GM19238 (cell line): ENCODE measurements at regions not wholly inside any gene's neighbourhood (a gene's known extent, or its start where the extent isn't known, plus 50 kb on each side); places are given as distances from the start of the nearest gene placed in this dataset.

ENCODE experiments used
- DNase-seq: peaks from one replicate; pipeline ENCODE4 v3.0.0; 2011; ENCODE audit warnings: low spot score; ENCODE audit not compliant: insufficient read length

DNA sequence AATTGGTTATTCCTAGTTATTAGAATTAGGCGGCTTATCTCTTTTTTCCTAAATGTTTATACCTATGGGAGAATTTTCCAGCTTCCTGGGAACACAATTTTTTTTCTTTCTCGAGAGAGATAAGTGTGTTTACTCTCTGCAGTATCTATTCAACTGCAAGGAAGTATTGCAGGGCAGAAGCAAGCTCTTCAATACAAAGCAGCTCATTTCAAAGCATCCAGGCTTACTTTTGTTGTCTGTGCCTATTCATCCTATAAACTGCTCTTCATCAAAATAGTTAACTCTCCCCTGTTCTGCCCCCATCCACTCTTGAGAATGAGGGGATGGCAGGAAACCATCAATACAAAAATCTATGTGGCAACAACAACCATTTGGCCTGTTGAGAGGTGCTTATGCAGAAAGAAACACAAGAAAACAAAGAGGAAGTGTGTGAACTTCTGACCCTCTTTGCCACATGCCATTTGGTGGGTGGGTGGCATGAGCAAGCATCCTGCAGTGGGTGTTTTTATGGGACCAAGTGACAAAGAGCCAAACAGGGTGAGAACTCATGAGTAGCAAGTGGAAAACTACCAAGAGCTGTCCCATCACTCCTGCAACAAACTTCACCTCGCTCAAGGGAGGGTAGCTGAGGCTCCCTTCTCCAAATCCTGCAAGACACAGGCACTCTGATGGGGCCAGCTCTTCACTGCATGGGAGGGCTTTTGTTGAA lies 50.6 kb upstream of the MRPS6 start:
- DNase-seq, result no peak

DNA sequence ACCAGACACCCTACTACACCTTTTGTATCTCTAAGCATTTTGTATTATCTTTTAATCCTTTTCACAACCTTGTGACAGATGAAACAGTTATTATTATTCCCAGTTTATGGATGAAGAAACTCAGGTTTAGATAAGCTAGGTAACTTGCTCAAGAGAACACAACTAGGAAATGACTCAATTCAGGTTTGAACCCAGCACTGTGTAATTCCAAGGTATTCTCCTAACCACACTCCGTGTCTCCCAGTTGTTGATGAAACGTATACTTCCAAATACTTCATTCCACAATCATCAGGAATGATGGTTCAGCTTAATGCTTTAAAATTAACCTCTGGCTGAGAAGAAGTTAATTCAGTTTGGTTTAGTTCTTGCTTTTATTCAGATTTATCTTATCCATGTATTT lies 51.7 kb upstream of the MRPS6 start:
- DNase-seq, result no peak

DNA sequence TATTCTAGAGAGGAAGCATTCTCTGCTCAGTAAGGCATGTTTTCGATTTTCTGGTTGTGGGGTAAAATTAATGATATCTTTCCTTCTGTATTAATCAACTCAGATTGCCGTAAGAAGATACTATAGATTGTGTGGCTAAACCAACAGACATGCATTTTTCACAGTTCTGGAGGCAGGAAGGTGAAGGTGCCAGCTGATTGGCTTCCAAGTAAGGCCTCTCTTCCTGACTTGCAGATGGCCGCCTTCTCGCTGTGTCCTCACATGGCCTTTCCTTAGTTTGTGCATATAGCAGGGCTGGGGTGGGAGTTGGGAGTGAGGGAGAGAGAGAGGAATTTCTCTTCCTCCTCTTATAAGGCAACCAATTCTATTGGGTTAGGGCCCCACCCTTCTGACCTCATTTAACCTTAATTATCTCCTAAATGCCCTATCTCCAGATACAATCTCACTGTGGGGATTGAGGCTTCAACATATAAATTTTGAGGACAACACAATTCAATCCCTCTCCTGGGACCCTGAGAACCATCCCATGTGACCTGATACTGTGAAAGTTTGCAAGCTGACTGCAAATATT lies 52.3 kb upstream of the MRPS6 start:
- DNase-seq, result no peak

DNA sequence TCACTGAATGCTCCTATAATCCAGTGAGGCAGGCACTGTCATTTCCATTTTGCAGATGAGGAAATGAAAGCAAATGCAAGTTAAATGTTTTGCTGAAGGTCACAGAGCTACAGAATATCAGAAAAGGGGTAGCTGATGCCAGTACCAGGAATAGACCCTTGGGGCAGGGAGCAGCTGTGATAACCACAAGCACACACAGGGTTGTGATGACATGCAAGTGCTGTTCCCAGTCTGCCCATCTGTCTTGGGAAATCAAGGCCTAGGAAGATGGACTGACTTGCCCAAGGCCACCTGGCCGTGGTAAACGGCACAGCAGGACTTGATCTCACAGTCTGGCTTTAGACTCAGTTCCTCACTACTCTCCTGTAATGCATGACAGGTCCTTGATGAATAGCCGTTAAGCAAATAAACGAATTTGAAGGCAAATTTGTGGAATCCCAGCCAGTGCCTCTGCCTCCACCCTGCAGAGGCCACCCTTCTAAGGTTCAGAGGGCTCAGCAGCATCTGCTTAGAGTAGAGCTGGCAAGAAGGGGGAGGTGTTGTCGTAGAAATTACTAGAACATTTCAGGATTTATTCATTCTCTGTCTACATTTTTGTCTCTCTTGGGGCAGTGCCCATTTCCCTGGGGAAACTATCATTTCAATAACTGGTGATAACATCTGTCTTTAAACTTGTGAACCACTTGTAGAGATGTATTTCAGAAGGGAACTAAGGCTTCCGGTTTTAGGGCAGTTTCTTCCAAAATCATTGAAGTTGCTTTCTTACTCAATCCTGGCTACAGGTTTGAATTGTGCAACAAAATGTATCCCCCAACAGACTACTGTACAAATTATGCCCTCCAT lies 53.2 kb upstream of the MRPS6 start:
- DNase-seq, result no peak

DNA sequence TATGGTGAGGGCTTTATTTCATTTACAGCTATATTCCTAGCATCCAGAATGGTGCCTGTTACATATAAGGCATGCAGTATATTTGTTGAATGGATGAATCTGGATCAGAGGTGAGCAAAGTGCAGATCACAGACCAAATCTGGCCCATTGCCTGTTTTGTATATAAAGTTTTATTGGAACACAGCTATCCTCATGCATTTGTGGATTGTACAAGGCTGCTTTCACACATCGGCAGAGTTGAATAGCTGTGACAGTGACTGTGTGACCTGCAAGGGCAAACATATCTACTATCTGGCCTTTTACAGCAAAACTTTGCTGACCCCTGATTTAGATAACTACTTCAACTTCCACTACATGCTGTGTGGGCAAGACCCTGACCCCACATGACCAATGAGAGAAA lies 54.0 kb upstream of the MRPS6 start:
- no peak for DNase-seq

DNA sequence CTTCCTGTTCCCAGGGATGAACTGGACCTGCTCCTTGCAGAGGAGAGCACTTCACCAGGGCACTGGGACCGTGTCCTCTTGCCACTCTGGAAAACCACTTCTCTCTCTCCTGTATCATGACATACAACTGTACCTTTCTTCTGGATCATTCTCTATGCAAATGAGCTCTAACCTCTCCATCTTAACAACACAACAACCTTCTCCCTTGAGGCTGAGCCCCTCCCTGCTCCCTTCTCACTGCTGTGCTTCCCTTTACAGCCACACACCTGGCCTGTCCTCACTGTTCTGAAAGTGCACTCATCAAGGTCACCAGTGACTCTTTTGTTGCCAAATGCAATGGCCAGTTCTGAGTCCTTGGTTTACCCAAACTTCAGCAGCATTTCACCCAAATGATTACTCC lies 54.5 kb upstream of the MRPS6 start:
- no peak for DNase-seq

DNA sequence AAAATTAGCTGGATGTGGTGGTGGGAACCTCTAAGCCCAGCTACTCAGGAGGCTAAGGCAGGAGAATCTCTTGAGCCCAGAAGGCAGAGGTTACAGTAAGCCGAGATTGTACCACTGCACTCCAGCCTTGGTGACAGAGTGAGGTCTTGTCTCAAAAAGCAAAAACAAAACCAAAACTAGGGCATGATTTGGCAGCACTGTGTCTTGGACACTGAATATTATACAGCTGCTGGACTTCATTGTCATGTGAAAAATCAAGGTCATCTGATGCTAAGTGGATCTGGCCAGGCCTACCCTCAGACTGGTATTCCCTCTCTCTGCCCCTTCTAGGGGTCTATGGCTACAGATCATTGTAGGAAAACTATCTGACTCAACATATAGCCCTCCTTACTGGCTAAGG lies 55.2 kb upstream of the MRPS6 start:
- no peak for DNase-seq

DNA sequence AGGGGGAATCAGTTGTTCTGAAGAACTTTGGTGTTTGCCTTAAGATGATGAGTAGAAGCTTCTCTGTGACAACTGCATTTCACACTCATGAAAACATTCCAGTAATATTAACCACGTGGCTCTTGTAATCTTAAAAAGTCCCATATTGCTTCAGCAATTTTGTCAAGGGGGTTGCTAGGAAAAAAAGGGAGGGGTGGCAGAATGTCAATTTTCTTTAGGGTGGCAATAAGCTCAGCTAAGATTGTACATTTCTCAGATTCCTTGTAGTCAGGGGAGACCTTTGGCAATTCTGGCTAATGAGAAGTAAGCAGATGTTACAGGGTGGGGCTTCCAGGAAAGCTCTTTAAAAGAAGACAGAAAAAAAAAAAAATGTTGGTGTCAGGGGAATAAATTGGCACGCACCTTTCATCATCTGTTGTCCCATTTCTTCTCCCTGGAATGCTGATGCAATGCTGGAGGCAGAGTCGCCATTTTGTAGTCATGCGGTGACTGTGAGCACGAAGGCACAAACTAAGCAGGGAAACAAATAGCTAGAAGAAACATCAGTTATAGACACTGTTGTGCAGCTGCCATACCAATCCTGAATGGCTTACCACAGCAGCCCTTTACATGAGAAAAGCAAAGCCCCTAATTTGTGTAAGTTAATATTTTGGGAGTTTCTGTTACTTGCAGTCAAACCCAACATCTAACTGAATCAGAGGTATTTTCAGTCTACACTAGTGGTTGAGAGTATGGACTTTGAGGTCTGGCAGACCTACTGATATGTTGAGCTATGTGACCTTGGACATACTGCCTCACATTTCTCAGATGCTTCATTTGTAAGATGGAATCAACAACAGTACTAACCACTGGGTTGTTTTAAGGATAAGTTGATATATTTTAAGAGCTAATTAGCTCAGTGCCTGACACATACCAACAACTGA lies 56.1 kb upstream of the MRPS6 start:
- no peak for DNase-seq

DNA sequence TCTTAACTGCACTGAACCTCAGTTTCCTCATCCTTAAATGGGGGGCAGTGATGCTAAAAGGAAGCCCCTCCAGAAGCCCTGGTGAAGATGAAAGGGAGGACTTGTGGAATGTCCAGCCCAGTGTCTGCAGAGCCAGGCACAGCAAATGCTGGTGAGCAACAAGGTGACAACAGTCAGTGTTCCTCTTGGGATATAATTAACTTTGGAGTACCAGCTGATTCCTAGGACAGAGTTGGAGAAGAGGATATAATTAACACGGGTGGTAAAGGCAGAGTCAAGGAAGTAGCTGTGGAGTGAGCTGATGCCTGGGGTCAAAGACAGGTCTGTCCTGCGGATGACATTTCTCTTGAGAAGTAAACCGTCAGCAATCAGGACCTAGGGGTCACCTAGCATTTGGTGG lies 60.7 kb upstream of the MRPS6 start:
- DNase-seq, result no peak

DNA sequence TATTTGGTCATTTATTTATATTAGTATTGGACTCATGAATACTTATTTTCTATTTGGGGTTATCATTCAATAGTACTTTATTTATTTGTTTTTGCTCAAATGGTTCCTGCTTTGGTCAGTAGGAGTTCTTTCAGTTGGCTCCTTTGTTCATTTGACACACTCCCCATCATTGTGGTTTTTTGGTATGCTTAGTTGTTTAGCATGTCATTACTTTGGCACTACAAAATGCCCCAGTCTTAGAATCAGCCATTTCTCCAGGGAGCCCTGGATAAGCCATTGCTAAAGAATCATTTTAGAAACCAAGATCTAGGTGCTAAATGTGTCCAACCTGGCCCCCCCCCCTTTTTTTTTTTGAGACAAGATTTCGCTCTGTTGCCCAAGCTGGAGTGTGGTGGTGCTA lies 61.7 kb upstream of the MRPS6 start:
- DNase-seq, result no peak

DNA sequence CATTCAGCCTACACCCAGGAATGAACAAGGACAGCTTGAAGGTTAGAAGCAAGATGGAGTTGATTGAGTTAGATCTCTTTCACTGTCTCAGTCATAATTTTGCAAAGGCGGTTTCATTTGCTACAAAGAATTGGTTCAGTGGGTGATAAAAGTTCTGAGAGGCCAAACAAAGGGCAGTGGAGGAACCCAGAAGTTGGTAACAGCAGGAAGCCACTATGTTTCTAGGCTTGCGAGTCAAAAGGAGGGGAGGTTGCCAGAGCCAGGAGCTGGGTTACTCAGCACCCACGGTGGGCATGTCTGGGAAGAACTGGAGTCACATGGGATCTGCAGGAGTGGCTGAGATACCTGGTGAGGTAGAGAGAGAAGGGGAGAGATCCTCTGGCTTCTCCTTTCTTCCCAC lies 64.2 kb upstream of the MRPS6 start:
- no peak for DNase-seq

DNA sequence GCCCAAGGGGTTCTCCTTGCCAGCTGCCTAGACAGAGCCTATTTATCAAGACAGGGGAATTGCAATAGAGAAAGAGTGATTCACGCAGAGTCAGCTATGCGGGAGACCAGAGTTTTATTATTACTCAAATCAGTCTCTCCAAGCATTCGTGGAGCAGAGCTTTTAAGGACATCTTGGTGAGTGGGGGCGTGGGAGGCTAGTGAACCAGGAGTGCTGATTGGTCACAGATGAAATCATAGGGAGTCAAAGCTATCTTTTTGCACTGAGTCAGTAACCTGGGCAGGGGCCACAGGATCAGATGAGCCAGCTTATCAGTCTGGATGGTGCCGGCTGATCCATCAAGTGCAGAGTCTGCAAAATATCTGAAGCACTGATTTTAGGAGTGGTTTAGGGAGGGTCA lies 64.8 kb upstream of the MRPS6 start:
- no peak for DNase-seq

DNA sequence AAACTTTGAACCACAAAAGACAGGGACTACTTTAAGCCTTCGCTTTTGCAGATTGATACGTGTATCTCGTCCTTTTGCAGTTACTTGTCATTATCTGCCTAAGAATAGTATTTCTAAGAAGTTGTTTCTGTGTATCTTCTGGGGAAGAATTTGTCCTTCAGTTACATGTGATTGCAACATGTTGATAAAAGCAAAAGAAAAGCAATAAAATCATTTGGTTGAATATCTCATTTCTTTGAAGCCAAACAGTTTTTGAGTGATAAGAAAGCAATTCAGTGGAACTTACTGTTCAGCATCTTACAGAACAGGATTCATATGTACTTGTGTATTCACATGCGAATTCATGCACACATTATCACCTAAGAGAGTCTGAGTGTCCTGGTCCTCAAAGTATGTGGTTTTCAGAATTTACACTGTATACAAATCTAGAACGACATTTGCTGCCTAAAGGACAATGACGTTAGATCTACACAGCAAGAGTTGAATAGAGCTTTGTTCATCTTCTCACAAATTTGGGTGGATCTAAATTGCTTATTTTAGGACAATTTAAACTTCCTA lies 66.7 kb upstream of the MRPS6 start:
- DNase-seq, result no peak

DNA sequence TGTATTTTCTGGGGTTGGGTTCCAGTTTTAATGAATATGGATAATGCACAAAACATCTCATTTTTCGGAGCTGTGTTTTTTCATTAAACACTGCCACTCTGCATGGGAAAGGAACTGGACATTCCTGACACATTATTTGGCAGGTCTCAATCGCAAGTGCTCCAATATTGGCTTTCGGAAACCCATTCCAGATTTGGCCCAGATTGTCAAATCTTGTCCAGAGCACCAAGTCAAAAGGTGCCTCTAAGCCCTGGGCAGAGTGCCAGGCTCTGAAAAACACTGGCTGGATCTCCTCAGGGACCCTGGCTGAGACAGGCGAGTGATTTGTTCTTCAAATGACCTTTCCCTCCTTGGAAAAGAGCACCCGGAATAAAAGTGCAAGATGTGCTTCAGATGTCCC lies 68.4 kb upstream of the MRPS6 start:
- no peak for DNase-seq

DNA sequence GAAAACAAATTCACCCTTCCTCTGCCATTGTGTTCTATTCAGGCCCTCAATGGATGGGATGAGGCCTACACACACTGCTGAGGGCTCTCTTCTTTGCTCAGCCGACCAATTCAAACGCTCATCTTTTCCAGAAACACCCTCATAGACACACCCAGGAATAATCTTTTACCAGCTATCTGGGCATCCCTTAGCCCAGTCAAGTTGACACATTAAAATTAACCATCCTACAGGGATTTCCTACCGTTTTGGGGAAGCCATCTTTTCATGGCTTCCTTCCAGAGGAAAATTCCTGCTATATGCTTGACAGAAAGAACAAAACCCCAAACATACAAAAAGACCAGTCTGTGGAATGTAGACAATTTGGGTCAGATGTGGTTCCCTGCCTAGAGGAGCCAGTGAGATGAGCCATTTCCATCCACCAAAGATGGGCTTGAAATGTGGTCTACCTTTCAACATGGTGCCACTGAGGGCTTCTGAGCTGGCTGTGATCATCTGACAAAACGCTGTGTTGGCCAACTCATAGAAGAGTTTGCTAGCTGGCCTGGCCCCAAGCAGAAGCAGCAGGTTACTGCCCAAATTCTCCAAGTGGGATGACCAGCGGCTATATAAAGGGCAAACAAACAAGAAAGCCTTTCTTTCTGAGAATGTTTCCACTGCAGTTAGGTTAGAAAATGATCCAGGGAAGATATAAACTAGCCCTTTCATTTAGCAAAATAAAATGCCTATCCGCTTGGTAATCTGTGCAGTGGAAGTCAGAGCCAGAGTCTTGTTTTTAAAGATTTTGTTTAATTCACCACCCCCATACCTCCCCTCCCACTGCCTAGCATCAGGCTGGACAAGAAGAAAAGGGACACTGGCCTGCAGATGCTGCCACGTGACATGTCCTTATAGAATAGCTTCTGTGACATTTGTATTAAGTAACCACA lies 69.1 kb upstream of the MRPS6 start:
- DNase-seq, result no peak

DNA sequence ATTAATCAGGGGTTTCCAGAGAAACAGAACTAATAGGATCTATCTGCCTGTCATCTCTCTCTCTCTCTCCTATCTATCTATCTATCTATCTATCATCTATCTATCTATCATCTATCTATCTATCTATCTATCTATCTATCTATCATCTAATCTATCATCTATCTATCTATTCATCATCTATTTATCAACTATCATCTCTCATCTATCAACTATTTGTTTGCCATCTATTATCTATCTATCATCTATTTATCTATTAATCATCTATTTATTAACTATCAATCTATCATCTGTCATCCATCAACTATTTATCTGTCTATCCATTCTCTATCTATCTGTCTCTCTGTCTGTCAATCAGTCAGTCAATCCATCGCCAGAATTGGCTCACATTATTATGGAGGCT lies 70.0 kb upstream of the MRPS6 start:
- no peak for DNase-seq

DNA sequence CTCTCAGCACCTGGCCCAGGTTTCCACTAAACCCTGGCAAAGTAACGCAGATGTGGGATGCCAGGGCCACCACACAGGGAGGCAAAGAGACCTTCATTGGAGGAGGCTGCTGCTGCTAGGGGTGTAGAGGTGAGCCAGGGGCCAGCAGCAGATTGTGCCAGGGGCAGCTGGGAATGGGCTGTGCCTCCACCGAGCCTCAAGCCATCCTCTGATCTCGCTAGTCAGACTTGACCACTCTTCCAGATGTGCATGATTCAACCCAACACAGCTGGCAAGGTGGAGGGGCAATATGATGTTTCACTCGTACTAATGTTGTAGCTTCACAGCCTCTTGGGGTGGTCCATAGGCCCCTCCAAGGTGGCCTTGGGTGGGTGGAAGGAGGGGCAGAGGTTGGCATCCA lies 73.0 kb upstream of the MRPS6 start:
- no peak for DNase-seq

DNA sequence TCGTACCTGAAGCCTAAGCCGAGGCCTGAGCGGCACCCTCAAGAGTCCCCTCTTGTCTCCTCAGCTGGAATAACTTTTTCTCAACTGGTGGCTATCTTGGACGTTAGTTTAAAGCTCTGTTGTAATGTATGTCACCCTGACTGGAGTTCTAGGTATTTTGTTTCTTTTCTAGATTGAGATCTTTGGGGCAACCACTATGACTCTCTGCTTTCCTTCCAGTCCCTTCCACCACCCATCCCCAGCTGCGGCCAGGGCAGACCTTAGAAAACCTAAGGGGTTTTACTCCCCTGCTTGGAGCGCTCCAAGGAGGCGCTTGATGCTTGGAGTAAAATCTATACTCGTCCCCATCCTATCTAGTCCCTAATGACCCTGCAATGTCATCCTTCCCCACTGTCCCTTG lies 74.6 kb upstream of the MRPS6 start:
- no peak for DNase-seq

DNA sequence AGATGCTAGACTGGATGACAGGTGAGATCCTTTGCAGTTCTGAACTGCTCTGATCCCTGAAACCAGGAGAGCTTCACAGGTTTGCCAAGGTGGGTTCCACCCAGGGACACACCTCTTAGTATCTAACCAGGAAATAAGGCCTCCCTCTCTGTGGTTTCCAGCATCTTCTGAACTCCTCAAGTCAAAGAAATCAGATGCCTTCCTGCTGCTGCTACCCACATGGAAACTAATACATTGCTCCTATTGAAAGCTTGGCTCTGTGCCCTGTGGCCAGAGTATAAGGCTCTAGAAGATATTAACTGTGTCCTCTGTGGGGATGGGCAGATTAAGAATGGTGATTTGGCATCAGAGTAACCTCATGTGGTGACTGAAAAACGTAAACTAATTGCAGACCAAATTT lies 75.0 kb upstream of the MRPS6 start:
- DNase-seq, result no peak

DNA sequence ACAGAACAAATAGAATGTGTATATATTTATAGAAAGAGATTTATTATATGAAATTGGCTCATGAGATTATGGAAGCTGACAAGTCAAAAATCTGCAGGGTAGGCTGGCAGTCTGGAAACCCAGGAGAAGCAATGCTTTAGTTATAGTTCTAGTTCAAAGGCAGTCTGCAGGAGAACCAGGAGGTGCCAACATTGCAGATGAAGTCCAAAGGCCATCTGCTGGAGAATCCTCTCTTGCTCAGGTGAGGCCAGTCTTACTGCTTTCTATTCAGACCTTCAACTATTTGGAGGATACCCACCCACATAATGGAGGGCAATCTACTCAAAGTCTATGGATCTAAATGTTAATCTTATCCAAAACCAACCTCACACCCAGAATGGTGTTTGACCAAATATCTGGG lies 75.9 kb upstream of the MRPS6 start:
- DNase-seq, result no peak
